DND-41 (cell line): ENCODE measurements at regions not wholly inside any gene's neighbourhood (a gene's known extent, or its start where the extent isn't known, plus 50 kb on each side); places are given as distances from the start of the nearest gene placed in this dataset.

Experiments
- ATAC-seq: fragments of 200-7000 bp; cut with Tn5 transposase; 3 replicates; pipeline ENCODE4 v1.9.1; 2021; ENCODE audit warnings: low read depth; ENCODE audit not compliant: insufficient read depth
- DNase-seq: peaks from one replicate; pipeline ENCODE4 v3.0.0-alpha.2; 2020
- H2AFZ ChIP-seq: 2 replicates; pipeline ENCODE4 v1.6.0; 2012; ENCODE audit warnings: low read depth, low read length
- H3K27ac ChIP-seq: 2 replicates; pipeline ENCODE4 v1.5.1; 2012; ENCODE audit warnings: low read length, inconsistent platforms
- H3K27me3 ChIP-seq: fragments of 200-600 bp; sonication (generic); 2 replicates; pipeline ENCODE4 v1.6.0; 2012; ENCODE audit warnings: low read length, mild to moderate bottlenecking, inconsistent platforms; ENCODE audit not compliant: insufficient read depth, poor library complexity
- H3K36me3 ChIP-seq: 2 replicates; pipeline ENCODE4 v1.5.1; 2012; ENCODE audit warnings: low read length, inconsistent platforms; ENCODE audit not compliant: insufficient read depth
- H3K4me1 ChIP-seq: 2 replicates; pipeline ENCODE4 v1.5.1; 2012; ENCODE audit warnings: mild to moderate bottlenecking, low read length; ENCODE audit not compliant: insufficient read depth
- H3K4me2 ChIP-seq: 2 replicates; pipeline ENCODE4 v1.6.0; 2012; ENCODE audit warnings: mild to moderate bottlenecking, moderate library complexity, low read length, inconsistent platforms; ENCODE audit not compliant: insufficient read depth
- H3K4me3 ChIP-seq, 2 experiments: fragments of 200-600 bp in 1 of 2; shearing (Covaris generic) in 1 of 2; 2 replicates each; pipeline ENCODE4 v1.5.1; 2012 to 2016; ENCODE audit warnings: inconsistent platforms in 2 of 2, low read length in 2 of 2, mild to moderate bottlenecking in 2 of 2, low read depth in 1 of 2, moderate library complexity in 1 of 2
- H3K79me2 ChIP-seq: 2 replicates; pipeline ENCODE4 v1.6.0; 2012; ENCODE audit warnings: low read length, inconsistent platforms; ENCODE audit not compliant: insufficient read depth
- H3K9ac ChIP-seq: 2 replicates; pipeline ENCODE4 v1.6.0; 2012; ENCODE audit warnings: low read depth, mild to moderate bottlenecking, inconsistent platforms, low read length, moderate library complexity
- H3K9me3 ChIP-seq: 2 replicates; pipeline ENCODE4 v1.5.1; 2012; ENCODE audit warnings: low read length, moderate library complexity, mild to moderate bottlenecking, inconsistent platforms; ENCODE audit not compliant: insufficient read depth, severe bottlenecking
- H4K20me1 ChIP-seq: 2 replicates; pipeline ENCODE4 v1.6.0; 2012; ENCODE audit warnings: low read length; ENCODE audit not compliant: insufficient read depth
- EZH2 ChIP-seq: IDR thresholded peaks from 3 replicates; pipeline ENCODE4 v1.6.1; 2012; ENCODE audit warnings: borderline replicate concordance, low read depth, mild to moderate bottlenecking, moderate library complexity, low read length, inconsistent platforms; ENCODE audit not compliant: severe bottlenecking
- TF ChIP-seq, protein P1 (sequence below): IDR thresholded peaks from 2 replicates; pipeline ENCODE4 v1.5.1; 2012; ENCODE audit warnings: borderline replicate concordance, low read length, moderate library complexity, mild to moderate bottlenecking; ENCODE audit not compliant: poor library complexity, severe bottlenecking; ENCODE audit errors: extremely low read depth

- ATAC-seq = no peak
- Histone ChIP-seq H3K4me1 (no peaks in the 10 kb centered on the region), H3K27me3 (no peaks in the 10 kb centered on the region), H3K27ac (no peak overlapping the region), H4K20me1 (no peaks in the 10 kb centered on the region), H3K9me3 (no peaks in the 10 kb centered on the region), H2AFZ (no peak overlapping the region), H3K4me3 (no peak overlapping the region), H3K9ac (no peak overlapping the region), H3K4me2 (no peak overlapping the region), H3K36me3 (no peaks in the 10 kb centered on the region), H3K79me2 (no peaks in the 10 kb centered on the region)
- DNase-seq = no peak
- TF ChIP-seq EZH2 = no peak
- TF ChIP-seq, protein P1, sequence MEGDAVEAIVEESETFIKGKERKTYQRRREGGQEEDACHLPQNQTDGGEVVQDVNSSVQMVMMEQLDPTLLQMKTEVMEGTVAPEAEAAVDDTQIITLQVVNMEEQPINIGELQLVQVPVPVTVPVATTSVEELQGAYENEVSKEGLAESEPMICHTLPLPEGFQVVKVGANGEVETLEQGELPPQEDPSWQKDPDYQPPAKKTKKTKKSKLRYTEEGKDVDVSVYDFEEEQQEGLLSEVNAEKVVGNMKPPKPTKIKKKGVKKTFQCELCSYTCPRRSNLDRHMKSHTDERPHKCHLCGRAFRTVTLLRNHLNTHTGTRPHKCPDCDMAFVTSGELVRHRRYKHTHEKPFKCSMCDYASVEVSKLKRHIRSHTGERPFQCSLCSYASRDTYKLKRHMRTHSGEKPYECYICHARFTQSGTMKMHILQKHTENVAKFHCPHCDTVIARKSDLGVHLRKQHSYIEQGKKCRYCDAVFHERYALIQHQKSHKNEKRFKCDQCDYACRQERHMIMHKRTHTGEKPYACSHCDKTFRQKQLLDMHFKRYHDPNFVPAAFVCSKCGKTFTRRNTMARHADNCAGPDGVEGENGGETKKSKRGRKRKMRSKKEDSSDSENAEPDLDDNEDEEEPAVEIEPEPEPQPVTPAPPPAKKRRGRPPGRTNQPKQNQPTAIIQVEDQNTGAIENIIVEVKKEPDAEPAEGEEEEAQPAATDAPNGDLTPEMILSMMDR = no peak
Observed at GRCh38 chr20:60935971-60936370, 316.1 kb upstream of the CDH4 start.

DNA sequence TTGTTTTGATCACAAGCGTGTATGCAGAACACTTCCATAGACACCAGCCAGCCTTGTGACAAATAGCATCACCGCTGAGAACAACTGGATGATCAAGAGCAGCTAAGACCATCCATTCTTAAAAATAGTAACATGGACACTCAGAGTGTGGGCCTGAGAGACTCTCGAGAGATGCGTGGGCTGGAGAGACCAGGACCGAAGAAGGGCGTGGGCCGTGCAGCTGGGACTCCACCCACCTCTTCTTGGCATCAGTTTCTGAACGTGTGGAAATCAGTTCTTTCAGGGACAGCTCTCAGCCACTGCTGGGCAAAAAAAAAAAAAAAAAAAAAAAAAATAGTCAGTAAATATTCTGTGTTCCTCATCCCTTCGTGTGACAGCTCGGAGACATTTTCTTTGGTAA, 314.5 kb upstream of the CDH4 start:
- ATAC-seq (no peak), DNase-seq (no peak)
- no peak overlapping the region for H3K9ac ChIP-seq

DNA sequence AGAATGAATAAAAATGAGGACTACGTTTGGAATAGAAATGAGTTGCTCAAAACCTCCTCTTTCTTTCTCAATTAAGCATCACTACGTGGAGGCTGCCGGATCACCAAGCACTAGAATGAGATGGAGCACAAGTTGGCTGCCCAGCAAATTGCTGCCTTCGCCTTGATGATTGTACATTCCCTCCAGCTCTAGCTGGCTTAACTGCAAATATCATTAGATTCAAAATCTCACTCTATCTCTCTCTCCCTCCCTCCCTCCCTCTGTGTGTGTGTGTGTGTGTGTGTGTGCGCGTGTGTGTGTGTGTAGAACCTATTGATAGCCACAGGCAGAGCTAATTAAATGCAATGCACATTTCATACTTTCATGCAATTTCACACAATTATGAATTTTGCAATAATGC, 310.7 kb upstream of the CDH4 start:
- Histone ChIP-seq H3K27me3 (no peaks in the 10 kb centered on the region), H4K20me1 (no peaks in the 10 kb centered on the region), H3K4me3 (no peak overlapping the region), H3K4me2 (no peak overlapping the region), H3K9me3 (no peaks in the 10 kb centered on the region), H3K36me3 (no peaks in the 10 kb centered on the region), H3K79me2 (no peaks in the 10 kb centered on the region), H2AFZ (no peak overlapping the region), H3K4me1 (no peaks in the 10 kb centered on the region), H3K27ac (no peak overlapping the region), H3K9ac (no peak overlapping the region)
- ATAC-seq (no peak), DNase-seq (no peak)
- TF ChIP-seq EZH2 = no peak

More for the DNA sequence above, 314.5 kb upstream of the CDH4 start:
- Histone ChIP-seq H3K36me3 (no peaks in the 10 kb centered on the region), H3K27me3 (no peaks in the 10 kb centered on the region), H3K79me2 (no peaks in the 10 kb centered on the region), H3K4me3 (no peak overlapping the region), H3K27ac (no peak overlapping the region), H2AFZ (no peak overlapping the region), H3K4me2 (no peak overlapping the region), H3K4me1 (no peaks in the 10 kb centered on the region), H3K9me3 (no peaks in the 10 kb centered on the region), H4K20me1 (no peaks in the 10 kb centered on the region)
- TF ChIP-seq EZH2 = no peak
- TF ChIP-seq, protein P1 = no peak

- Histone ChIP-seq H3K27me3 (no peaks in the 10 kb centered on the region), H3K79me2 (no peaks in the 10 kb centered on the region), H3K36me3 (no peaks in the 10 kb centered on the region), H3K9ac (no peak overlapping the region), H3K9me3 (no peaks in the 10 kb centered on the region), H4K20me1 (no peaks in the 10 kb centered on the region), H3K4me1 (peaks cover 15% of the 10 kb centered on the region), H3K4me2 (no peak overlapping the region), H3K4me3 (no peak overlapping the region), H3K27ac (no peak overlapping the region), H2AFZ (no peak overlapping the region)
- TF ChIP-seq, protein P1 = no peak
- TF ChIP-seq EZH2 = no peak
- ATAC-seq (no peak), DNase-seq (no peak)
Observed at GRCh38 chr20:60947819-60948218, 304.2 kb upstream of the CDH4 start.
